BJ (cell line): ENCODE measurements at regions not wholly inside any gene's neighbourhood (a gene's known extent, or its start where the extent isn't known, plus 50 kb on each side); places are given as distances from the start of the nearest gene placed in this dataset.

ENCODE experiments used
- CTCF ChIA-PET: fragments of 350-600 bp; formaldehyde crosslinking; extraction: SDS; loops from one replicate; lab custom pipeline; 2021; ENCODE audit warnings: antibody characterized with exemption, inconsistent platforms; lab: Yijun Ruan, JAX
- POLR2A ChIA-PET: fragments of 300-600 bp; sonication (Branson Sonifier 250); formaldehyde crosslinking; extraction: SDS; loops from one replicate; lab custom pipeline; 2021; ENCODE audit warnings: antibody characterized with exemption; lab: Charles Lee
- DNase-seq: peaks from one replicate; pipeline ENCODE4 v3.0.0-alpha.2; 2011; ENCODE audit warnings: low read depth
- H3K27me3 ChIP-seq: 2 replicates; pipeline ENCODE4 v1.6.0; 2011; ENCODE audit warnings: low read length; ENCODE audit not compliant: control insufficient read depth, insufficient read depth
- H3K36me3 ChIP-seq: 2 replicates; pipeline ENCODE4 v1.5.1; 2011; ENCODE audit warnings: low read length; ENCODE audit not compliant: control insufficient read depth, insufficient read depth
- H3K4me3 ChIP-seq: 2 replicates; pipeline ENCODE4 v1.5.1; 2011; ENCODE audit warnings: low read depth, mild to moderate bottlenecking, control low read depth, low read length
- CTCF ChIP-seq: IDR thresholded peaks from 2 replicates; pipeline ENCODE4 v1.5.1; 2011; ENCODE audit warnings: low read depth, mild to moderate bottlenecking, control low read depth, inconsistent platforms, low read length, moderate library complexity; ENCODE audit not compliant: insufficient read depth

GRCh38 chr2:65999103-65999502 is 435.8 kb upstream of the MEIS1 start:
- POLR2A ChIA-PET, result no interaction called here
- DNase-seq, result no peak
- no peak for TF ChIP-seq CTCF
- Histone ChIP-seq H3K27me3 (no peaks in the 10 kb centered on the region), H3K36me3 (no peaks in the 10 kb centered on the region), H3K4me3 (no peak overlapping the region)
- CTCF ChIA-PET, result interaction anchor here (0.9 to 1.3 kb wide), 3 partner anchors 11 to 114 kb away, joined by 3 to 4 read pairs (median 3); no protein-coding TSS in a partner anchor

- CTCF ChIA-PET, result no interaction called here
- no peak for TF ChIP-seq CTCF
- Histone ChIP-seq H3K27me3 (no peaks in the 10 kb centered on the region), H3K36me3 (no peaks in the 10 kb centered on the region), H3K4me3 (no peak overlapping the region)
- no peak for DNase-seq
- POLR2A ChIA-PET, result no interaction called here
Measured at GRCh38 chr2:65997961-65998360, 437.0 kb upstream of the MEIS1 start.

GRCh38 chr2:65992198-65992554 is 442.7 kb upstream of the MEIS1 start:
- H3K4me3 ChIP-seq, result no peak overlapping the region
- POLR2A ChIA-PET, result no interaction called here
- CTCF ChIA-PET, result interaction anchor here (1.1 kb wide), 1 partner anchor 8 kb away, joined by 3 read pairs; no protein-coding TSS in a partner anchor

GRCh38 chr2:65991381-65992197 is 443.3 kb upstream of the MEIS1 start:
- CTCF ChIA-PET, result interaction anchor here (1.1 kb wide), 1 partner anchor 8 kb away, joined by 3 read pairs; no protein-coding TSS in a partner anchor
- TF ChIP-seq CTCF, result no peak
- POLR2A ChIA-PET, result no interaction called here
- Histone ChIP-seq H3K4me3 (no peak overlapping the region), H3K36me3 (no peaks in the 10 kb centered on the region), H3K27me3 (no peaks in the 10 kb centered on the region)
- no peak for DNase-seq

More at GRCh38 chr2:65992198-65992554, 442.7 kb upstream of the MEIS1 start:
- no peak for DNase-seq
- no peaks in the 10 kb centered on the region for H3K36me3 ChIP-seq
- TF ChIP-seq CTCF, result no peak
- H3K27me3 ChIP-seq, result no peaks in the 10 kb centered on the region

- ChIA-PET CTCF (no interaction called here), POLR2A (no interaction called here)
- Histone ChIP-seq H3K27me3 (no peaks in the 10 kb centered on the region), H3K36me3 (no peaks in the 10 kb centered on the region), H3K4me3 (no peak overlapping the region)
- TF ChIP-seq CTCF, result no peak
- no peak for DNase-seq
Measured at GRCh38 chr2:65985986-65986385, 448.9 kb upstream of the MEIS1 start.
